ENCODE measurements at regions not wholly inside any gene's neighbourhood (a gene's known extent, or its start where the extent isn't known, plus 50 kb on each side); places are given as distances from the start of the nearest gene placed in this dataset.

- Mint-ChIP-seq H3K4me1 (peaks cover 5% of the 10 kb centered on the region; the same call in 2 of the 3 replicates), H3K27ac (no peak overlapping the region), H3K36me3 (ENCODE audit: low read depth) (no peaks in the 10 kb centered on the region), H3K9me3 (no peaks in the 10 kb centered on the region; the same call in 2 of the 3 replicates), H3K4me3 (no peak overlapping the region), H3K27me3 (ENCODE audit: insufficient read depth, low read depth, poor library complexity) (no peaks in the 10 kb centered on the region)
- H3K27me3 ChIP-seq (ENCODE audit: insufficient read depth): no peaks in the 10 kb centered on the region
- no peaks in the 10 kb centered on the region for H3F3A ChIP-seq (replicated peaks; ENCODE audit: low read depth)
- no peaks in the 10 kb centered on the region for H4K20me1 ChIP-seq (replicated peaks; ENCODE audit: insufficient read depth)
- DNase-seq (ENCODE audit: low spot score) (no peak), ATAC-seq (no peak)
- H3K36me3 ChIP-seq (ENCODE audit: insufficient read depth): no peaks in the 10 kb centered on the region
- no peaks in the 10 kb centered on the region for H3K4me1 ChIP-seq (ENCODE audit: insufficient read depth)
- H3K9me2 ChIP-seq (ENCODE audit: insufficient read depth): peaks cover 12% of the 10 kb centered on the region
- no peak overlapping the region for H3K27ac ChIP-seq (ENCODE audit: low read depth)
- H3K79me2 ChIP-seq (replicated peaks; ENCODE audit: insufficient read depth): no peaks in the 10 kb centered on the region
- no peak overlapping the region for H2AFZ ChIP-seq
- H3K4me3 ChIP-seq: no peak overlapping the region
- TF ChIP-seq ZNF114 (CRISPR knock-in tag; IDR thresholded peaks at IDR 0.05) (no peak), NANOG (IDR thresholded peaks at IDR 0.05; ENCODE audit: borderline replicate concordance) (no peak), ETS1 (IDR thresholded peaks at IDR 0.05) (no peak), CTCF (conservative IDR thresholded peaks at IDR 0.05; ENCODE audit: low read depth in 2 of 2) (peak in 1 of 2 experiments; percentile 18; a peak in 2 of 4 replicates), ZNF331 (CRISPR knock-in tag; IDR thresholded peaks at IDR 0.05; ENCODE audit: low read depth) (no peak), EZH2phosphoT487 (IDR thresholded peaks at IDR 0.05; ENCODE audit: unreplicated experiment) (no peak), ZNF462 (CRISPR knock-in tag; IDR thresholded peaks at IDR 0.05) (no peak), CREB1 (CRISPR knock-in tag; IDR thresholded peaks at IDR 0.05; ENCODE audit: low read depth) (no peak)
- H3K4me2 ChIP-seq: no peak overlapping the region
Observed at GRCh38 chr7:135846339-135846738, 97.7 kb upstream of the FAM180A start.

Measured in GM23338 (cell line).